HG03342 (cell line): ENCODE measurements at regions not wholly inside any gene's neighbourhood (a gene's known extent, or its start where the extent isn't known, plus 50 kb on each side); places are given as distances from the start of the nearest gene placed in this dataset.
"Not testable (repeated sequence)": the region's sequence is repeated elsewhere in the genome, so short reads cannot be mapped to it uniquely, and the experiment has no call there.

Experiments used
- ATAC-seq: cut with Tn5 transposase; IDR thresholded peaks from one replicate; pipeline ENCODE4 v1.9.1; 2021; ENCODE audit warnings: mild to moderate bottlenecking, moderate library complexity; ENCODE audit not compliant: unreplicated experiment

- ATAC-seq: no peak
Observed at GRCh38 chr3:106070187-106070586, 201.4 kb upstream of the CBLB start.

DNA sequence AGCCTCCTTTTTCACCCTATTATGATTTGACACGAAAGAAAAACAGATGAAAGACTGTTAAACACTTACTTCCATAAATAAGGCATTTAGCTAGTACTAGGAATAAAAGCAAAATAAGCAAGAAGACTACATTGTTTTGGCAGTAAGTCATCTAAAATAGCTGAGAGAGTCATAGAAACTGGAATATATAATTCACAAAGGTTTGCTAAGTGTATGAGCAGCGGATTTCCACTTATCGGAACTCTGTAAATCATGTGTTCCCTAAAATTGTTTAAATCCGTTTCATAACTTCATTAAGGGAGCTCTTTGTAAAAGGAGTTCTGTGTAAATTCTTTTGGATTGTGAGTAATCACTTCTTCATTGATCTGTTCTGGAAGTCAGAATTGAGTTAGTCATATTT lies 202.5 kb upstream of the CBLB start:
- no peak for ATAC-seq

DNA sequence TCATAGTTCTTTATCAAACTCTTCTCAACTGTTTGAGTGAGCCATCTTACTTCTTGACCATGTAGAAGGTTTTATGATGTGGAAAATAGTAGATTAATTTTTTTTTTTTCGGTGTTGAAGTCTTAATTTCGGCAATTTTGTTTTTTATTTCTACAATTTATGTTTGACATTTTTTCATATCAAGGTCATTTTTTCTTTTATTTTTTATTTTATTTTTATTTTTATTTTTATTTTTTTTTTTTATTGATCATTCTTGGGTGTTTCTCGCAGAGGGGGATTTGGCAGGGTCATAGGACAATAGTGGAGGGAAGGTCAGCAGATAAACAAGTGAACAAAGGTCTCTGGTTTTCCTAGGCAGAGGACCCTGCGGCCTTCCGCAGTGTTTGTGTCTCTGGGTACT lies 203.8 kb upstream of the CBLB start:
- not testable (repeated sequence) for ATAC-seq

DNA sequence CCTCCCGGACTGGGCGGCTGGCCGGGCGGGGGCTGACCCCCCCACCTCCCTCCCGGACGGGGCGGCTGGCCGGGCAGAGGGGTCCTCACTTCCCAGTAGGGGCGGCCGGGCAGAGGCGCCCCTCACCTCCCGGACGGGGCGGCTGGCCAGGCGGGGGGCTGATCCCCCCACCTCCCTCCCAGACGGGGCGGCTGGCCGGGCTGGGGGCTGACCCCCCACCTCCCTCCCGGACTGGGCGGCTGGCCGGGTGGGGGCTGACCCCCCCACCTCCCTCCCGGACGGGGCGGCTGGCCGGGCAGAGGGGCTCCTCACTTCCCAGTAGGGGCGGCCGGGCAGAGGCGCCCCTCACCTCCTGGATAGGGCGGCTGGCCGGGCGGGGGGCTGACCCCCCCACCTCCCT lies 205.0 kb upstream of the CBLB start:
- not testable (repeated sequence) for ATAC-seq

- ATAC-seq: not testable (repeated sequence)
Observed at GRCh38 chr3:106075731-106076130, 206.9 kb upstream of the CBLB start.

GRCh38 chr3:106078635-106079034 lies 209.8 kb upstream of the CBLB start:
- no peak for ATAC-seq

DNA sequence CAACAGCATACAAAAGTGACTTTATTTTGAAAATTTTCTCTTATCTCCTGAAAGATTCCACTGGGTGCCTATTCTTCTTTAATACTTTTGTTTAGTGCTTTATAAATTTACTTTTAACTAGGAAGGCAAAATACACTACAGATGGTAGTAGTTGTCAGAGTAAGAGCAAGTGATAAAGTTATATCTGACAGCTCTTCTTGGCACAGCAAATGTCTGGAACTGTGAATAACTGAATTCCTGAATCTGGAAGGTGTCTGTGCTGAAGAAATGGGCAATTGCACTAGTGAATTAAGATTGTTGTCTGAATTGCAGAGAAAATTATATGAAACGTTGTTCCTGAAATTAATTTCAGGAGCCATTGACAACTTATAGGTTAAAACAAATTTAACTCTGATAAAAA lies 213.8 kb upstream of the CBLB start:
- ATAC-seq: no peak

GRCh38 chr3:106083207-106083606 lies 214.4 kb upstream of the CBLB start:
- ATAC-seq: no peak

- ATAC-seq: no peak
Observed at GRCh38 chr3:106083854-106084253, 215.0 kb upstream of the CBLB start.

GRCh38 chr3:106086038-106086437 lies 217.2 kb upstream of the CBLB start:
- ATAC-seq: no peak

DNA sequence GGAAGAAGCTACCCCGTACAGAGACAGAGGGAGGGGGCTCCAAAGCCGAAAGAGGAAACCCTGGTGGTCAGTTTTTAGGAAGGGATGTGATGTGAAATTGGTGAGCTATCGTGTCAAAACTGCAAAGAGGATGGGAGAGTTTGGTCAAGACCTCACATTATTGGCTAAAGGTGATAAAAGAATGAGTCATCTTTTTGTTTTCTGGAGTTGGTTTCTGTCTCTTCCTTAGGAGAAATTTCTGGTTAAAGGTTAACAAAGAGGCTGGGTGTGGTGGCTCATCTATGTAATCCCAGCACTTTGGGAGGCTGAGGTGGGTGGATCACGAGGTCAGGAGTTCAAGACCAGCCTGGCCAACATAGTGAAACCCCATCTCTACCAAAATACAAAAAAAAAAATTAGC lies 217.8 kb upstream of the CBLB start:
- ATAC-seq: no peak

- ATAC-seq: no peak
Observed at GRCh38 chr3:106088304-106088703, 219.5 kb upstream of the CBLB start.

DNA sequence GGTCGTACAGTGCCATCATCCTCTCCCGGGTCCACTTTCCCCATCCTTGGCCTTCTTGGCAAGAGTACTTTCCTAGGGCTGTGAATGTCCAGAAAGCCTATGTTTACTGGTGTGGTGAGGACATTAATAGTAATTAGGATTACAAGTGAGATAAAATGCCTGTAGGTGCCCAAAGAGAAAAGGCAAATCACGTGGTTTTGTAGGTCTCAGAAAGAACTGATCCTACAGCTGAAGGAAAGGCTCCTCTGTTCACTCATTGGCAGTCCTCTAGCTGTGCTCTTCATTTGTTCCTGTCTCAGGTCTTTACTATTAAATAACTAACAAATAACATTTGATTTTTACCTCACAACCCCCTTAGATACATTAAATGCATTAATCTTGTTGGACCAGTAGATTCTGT lies 220.1 kb upstream of the CBLB start:
- no peak for ATAC-seq

DNA sequence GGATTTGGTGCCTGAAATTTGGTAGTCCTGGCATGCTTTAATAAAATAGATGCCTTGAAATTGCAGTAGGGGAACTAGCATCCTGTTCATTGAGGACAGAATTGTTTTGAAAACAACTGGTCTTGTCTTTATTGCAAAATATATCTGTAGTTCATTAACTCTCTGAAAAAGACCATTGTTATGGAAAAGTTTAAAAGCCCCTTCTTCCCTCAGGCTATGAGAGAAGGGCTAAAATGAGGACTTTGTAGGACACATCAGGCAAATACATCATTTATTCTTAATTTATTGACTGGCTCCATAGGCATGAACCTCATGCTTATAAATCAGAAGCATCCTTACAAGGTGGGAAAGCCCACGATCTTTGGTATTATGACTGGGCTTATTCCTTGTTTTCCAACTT lies 221.0 kb upstream of the CBLB start:
- no peak for ATAC-seq

DNA sequence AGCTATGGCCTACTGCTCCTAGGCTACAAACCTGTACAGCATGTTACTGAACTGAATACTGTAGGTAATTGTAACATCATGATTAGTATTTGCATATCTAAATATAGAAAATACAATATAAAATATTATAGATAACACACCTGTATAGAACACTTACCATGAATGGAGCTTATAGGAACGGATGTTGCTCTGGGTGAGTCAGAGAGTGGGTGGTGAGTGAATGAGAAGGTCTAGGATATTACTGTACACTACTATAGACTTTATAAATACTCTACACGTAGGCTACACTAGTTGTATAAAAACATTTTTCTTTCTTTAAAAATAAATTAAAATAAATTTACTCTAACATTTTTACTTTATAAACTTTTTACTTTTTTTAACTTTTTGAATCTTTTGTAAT lies 224.0 kb upstream of the CBLB start:
- ATAC-seq: no peak

DNA sequence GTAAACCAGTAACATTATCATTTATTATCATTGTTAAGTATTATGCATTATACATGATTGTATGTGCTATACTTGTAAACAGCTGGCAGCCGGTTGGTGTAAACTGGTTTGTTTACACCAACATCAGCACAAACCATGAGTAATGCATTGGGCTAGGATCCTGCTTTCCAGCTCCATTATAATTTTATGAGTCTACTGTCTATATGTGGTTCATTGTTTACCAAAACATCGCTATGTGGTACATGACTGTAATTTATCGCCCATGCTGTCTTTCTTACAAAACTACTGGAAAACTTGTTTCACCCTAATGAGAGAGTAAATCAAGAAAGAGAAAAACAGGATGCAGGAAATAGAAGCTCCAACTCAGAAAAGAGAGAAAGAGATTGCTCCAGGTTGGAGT lies 224.8 kb upstream of the CBLB start:
- no peak for ATAC-seq

- ATAC-seq: no peak
Observed at GRCh38 chr3:106097817-106098435, 229.1 kb upstream of the CBLB start.

- no peak for ATAC-seq
Observed at GRCh38 chr3:106103383-106103782, 234.6 kb upstream of the CBLB start.

GRCh38 chr3:106104078-106104477 lies 235.3 kb upstream of the CBLB start:
- ATAC-seq: no peak

DNA sequence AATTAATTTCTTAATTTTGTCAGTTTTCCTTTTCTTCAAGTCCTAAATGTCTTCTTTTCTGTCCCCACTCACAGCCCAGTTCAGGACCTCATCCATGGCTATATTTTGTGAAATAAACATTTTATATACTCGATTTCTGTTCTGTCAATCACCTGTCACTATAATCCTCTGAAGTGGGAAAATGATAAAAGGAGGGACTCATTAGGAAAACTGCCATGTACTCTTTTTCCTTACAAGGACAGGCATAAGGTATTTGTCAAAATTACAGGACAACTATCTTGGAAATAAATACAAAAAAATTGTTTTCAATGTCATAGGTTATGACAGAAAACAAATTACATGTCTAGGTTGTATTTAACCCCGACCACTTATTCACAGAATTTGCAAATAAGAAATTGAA lies 240.1 kb upstream of the CBLB start:
- no peak for ATAC-seq

GRCh38 chr3:106112561-106112960 lies 243.7 kb upstream of the CBLB start:
- ATAC-seq: not testable (repeated sequence)

DNA sequence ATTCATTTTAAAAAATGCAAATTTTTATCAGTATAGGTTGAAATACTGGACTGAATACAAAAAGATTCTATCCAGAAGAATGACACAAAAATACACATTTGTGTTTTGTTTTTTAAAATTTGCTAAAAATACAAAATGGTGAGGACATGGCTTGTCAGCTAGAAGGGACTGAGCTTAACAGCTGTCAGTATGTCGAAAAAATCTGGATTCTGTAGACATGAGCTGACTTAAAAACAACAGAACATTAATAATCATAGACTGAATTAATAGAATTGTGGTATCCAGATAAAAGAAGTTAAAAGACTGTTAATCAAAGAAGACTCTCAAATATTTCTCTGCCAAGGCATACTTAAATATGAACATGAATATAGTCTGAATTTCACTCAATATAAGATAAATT lies 244.9 kb upstream of the CBLB start:
- ATAC-seq: no peak

GRCh38 chr3:106114220-106114619 lies 245.4 kb upstream of the CBLB start:
- ATAC-seq: no peak
